ENCODE measurements at regions not wholly inside any gene's neighbourhood (a gene's known extent, or its start where the extent isn't known, plus 50 kb on each side); places are given as distances from the start of the nearest gene placed in this dataset.

DNA sequence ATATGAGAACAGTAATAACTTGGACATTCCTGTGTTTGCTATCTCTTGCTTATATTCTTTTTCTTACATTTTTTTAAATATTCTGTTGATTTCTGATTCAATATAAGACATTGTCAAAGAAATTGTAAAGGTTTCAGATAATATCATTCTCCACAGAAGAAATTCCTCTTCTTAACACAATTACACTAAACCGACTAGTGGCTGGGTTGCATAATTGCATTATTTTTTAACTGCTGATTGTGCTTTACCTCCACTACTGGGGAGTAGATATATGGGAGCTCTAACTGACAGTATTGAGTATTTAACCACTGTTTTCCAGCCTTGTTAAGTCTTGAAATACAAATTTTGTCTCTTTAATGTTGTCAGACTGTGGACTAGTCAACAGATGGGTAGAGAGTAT lies 723.8 kb upstream of the EDIL3 start:
- H3K9ac ChIP-seq (ENCODE audit: low read length), result no peak overlapping the region
- no peak overlapping the region for H3K27ac ChIP-seq (ENCODE audit: low read length)
- H4K20me1 ChIP-seq (ENCODE audit: insufficient read depth), result no peaks in the 10 kb centered on the region
- TF ChIP-seq EP300 (conservative IDR thresholded peaks at IDR 0.05; ENCODE audit: poor library complexity, severe bottlenecking) (no peak), SMC3 (conservative IDR thresholded peaks at IDR 0.05; ENCODE audit: poor library complexity) (no peak), POLR2AphosphoS5 (IDR thresholded peaks at IDR 0.05) (no peak)
- no peaks in the 10 kb centered on the region for H3K9me2 ChIP-seq (ENCODE audit: insufficient read depth, low read length)
- no peaks in the 10 kb centered on the region for H3K79me2 ChIP-seq (replicated peaks; ENCODE audit: insufficient read depth, low read length)
- no peak overlapping the region for H3K4me2 ChIP-seq (ENCODE audit: low read length)
- H3K4me3 ChIP-seq (ENCODE audit: low read length), result no peak overlapping the region
- no peaks in the 10 kb centered on the region for H3K36me3 ChIP-seq (ENCODE audit: insufficient read depth, low read length)
- H3F3A ChIP-seq (ENCODE audit: insufficient read depth, low read length, poor library complexity, severe bottlenecking), result no peaks in the 10 kb centered on the region
- H3K9me3 ChIP-seq (ENCODE audit: low read length), result no peaks in the 10 kb centered on the region
- no peak overlapping the region for H2AFZ ChIP-seq (ENCODE audit: low read depth, low read length)
- no peaks in the 10 kb centered on the region for H3K27me3 ChIP-seq (ENCODE audit: insufficient read depth, low read depth, low read length)

DNA sequence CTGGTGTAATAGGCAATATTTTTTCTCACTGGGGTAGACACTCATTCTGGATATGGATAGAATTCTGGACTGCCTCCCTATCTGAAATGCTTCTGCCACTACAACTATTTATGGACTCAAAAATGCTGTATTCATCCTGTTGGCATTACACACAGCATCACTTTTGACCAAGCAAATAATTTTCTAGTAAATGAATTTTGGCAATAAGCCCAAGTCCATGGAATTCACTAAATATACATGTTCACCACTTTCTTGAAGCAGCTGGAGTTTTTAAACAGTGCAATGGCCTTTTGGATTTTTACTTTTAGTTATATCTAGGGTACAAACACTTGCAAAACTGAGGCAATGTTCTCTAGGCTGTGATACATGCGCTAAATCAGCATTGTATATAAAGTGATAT lies 724.9 kb upstream of the EDIL3 start:
- Histone ChIP-seq H4K20me1 (ENCODE audit: insufficient read depth) (no peaks in the 10 kb centered on the region), H3K27ac (ENCODE audit: low read length) (no peak overlapping the region), H3K36me3 (ENCODE audit: insufficient read depth, low read length) (no peaks in the 10 kb centered on the region), H3K79me2 (replicated peaks; ENCODE audit: insufficient read depth, low read length) (no peaks in the 10 kb centered on the region), H3K4me2 (ENCODE audit: low read length) (no peak overlapping the region), H3K9me2 (ENCODE audit: insufficient read depth, low read length) (no peaks in the 10 kb centered on the region), H3K27me3 (ENCODE audit: insufficient read depth, low read depth, low read length) (no peaks in the 10 kb centered on the region), H3K4me3 (ENCODE audit: low read length) (no peak overlapping the region), H2AFZ (ENCODE audit: low read depth, low read length) (no peak overlapping the region), H3K9me3 (ENCODE audit: low read length) (no peaks in the 10 kb centered on the region), H3F3A (ENCODE audit: insufficient read depth, low read length, poor library complexity, severe bottlenecking) (no peaks in the 10 kb centered on the region), H3K9ac (ENCODE audit: low read length) (no peak overlapping the region)
- TF ChIP-seq EZH2 (IDR thresholded peaks at IDR 0.05; ENCODE audit: borderline replicate concordance, insufficient read depth, low read length, poor library complexity, severe bottlenecking) (no peak), TAF1 (IDR thresholded peaks at IDR 0.05; ENCODE audit: low read depth) (no peak), EP300 (conservative IDR thresholded peaks at IDR 0.05; ENCODE audit: poor library complexity, severe bottlenecking) (no peak), RAD21 (conservative IDR thresholded peaks at IDR 0.05) (no peak), POLR2AphosphoS5 (IDR thresholded peaks at IDR 0.05) (no peak), CTCF (IDR thresholded peaks at IDR 0.05; ENCODE audit: poor library complexity, severe bottlenecking) (no peak), MXI1 (conservative IDR thresholded peaks at IDR 0.05; ENCODE audit: poor library complexity, severe bottlenecking) (no peak), SMC3 (conservative IDR thresholded peaks at IDR 0.05; ENCODE audit: poor library complexity) (no peak)
- TF ChIP-seq, protein P1, sequence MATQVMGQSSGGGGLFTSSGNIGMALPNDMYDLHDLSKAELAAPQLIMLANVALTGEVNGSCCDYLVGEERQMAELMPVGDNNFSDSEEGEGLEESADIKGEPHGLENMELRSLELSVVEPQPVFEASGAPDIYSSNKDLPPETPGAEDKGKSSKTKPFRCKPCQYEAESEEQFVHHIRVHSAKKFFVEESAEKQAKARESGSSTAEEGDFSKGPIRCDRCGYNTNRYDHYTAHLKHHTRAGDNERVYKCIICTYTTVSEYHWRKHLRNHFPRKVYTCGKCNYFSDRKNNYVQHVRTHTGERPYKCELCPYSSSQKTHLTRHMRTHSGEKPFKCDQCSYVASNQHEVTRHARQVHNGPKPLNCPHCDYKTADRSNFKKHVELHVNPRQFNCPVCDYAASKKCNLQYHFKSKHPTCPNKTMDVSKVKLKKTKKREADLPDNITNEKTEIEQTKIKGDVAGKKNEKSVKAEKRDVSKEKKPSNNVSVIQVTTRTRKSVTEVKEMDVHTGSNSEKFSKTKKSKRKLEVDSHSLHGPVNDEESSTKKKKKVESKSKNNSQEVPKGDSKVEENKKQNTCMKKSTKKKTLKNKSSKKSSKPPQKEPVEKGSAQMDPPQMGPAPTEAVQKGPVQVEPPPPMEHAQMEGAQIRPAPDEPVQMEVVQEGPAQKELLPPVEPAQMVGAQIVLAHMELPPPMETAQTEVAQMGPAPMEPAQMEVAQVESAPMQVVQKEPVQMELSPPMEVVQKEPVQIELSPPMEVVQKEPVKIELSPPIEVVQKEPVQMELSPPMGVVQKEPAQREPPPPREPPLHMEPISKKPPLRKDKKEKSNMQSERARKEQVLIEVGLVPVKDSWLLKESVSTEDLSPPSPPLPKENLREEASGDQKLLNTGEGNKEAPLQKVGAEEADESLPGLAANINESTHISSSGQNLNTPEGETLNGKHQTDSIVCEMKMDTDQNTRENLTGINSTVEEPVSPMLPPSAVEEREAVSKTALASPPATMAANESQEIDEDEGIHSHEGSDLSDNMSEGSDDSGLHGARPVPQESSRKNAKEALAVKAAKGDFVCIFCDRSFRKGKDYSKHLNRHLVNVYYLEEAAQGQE (IDR thresholded peaks at IDR 0.05; ENCODE audit: borderline replicate concordance), result no peak

GRCh38 chr5:85132269-85132668 lies 747.6 kb upstream of the EDIL3 start:
- H3K9me2 ChIP-seq (ENCODE audit: insufficient read depth, low read length), result no peaks in the 10 kb centered on the region

More at GRCh38 chr5:85132269-85132668, 747.6 kb upstream of the EDIL3 start:
- no peak overlapping the region for H3K4me3 ChIP-seq (ENCODE audit: low read length)
- H3K36me3 ChIP-seq (ENCODE audit: insufficient read depth, low read length), result no peaks in the 10 kb centered on the region
- no peak overlapping the region for H3K27ac ChIP-seq (ENCODE audit: low read length)
- no peaks in the 10 kb centered on the region for H3F3A ChIP-seq (ENCODE audit: insufficient read depth, low read length, poor library complexity, severe bottlenecking)
- no peak overlapping the region for H2AFZ ChIP-seq (ENCODE audit: low read depth, low read length)
- no peak overlapping the region for H3K9ac ChIP-seq (ENCODE audit: low read length)
- no peak for TF ChIP-seq SMC3 (conservative IDR thresholded peaks at IDR 0.05; ENCODE audit: poor library complexity)
- H3K79me2 ChIP-seq (replicated peaks; ENCODE audit: insufficient read depth, low read length), result no peaks in the 10 kb centered on the region
- H3K27me3 ChIP-seq (ENCODE audit: insufficient read depth, low read depth, low read length), result no peaks in the 10 kb centered on the region
- no peaks in the 10 kb centered on the region for H4K20me1 ChIP-seq (ENCODE audit: insufficient read depth)
- H3K4me2 ChIP-seq (ENCODE audit: low read length), result no peak overlapping the region
- H3K9me3 ChIP-seq (ENCODE audit: low read length), result no peaks in the 10 kb centered on the region

Measured in neural cell (in vitro differentiated cells).